Panc1 (cell line): ENCODE measurements at regions not wholly inside any gene's neighbourhood (a gene's known extent, or its start where the extent isn't known, plus 50 kb on each side); places are given as distances from the start of the nearest gene placed in this dataset.
A peak's percentile ranks its signal among the peaks of the same experiment; 100 is the strongest.
"Not testable (repeated sequence)": the region's sequence is repeated elsewhere in the genome, so short reads cannot be mapped to it uniquely, and the experiment has no call there.

Experiments used
- CTCF ChIP-seq: fragments of 450-650 bp; IDR thresholded peaks from 2 replicates; pipeline ENCODE4 v1.5.1; 2017; ENCODE audit warnings: mild to moderate bottlenecking
- POLR2AphosphoS5 ChIP-seq: IDR thresholded peaks from 2 replicates; pipeline ENCODE4 v1.6.1; 2012; ENCODE audit warnings: mild to moderate bottlenecking, low read depth, low read length, moderate library complexity
- REST ChIP-seq, 2 experiments: IDR thresholded peaks; 2 replicates each; pipeline ENCODE4 v1.6.1; 2011 to 2012; ENCODE audit warnings: low read depth in 2 of 2, control low read depth in 1 of 2, low read length in 1 of 2, mild to moderate bottlenecking in 1 of 2, moderate library complexity in 1 of 2; ENCODE audit not compliant: insufficient read depth in 1 of 2
- SIN3A ChIP-seq: IDR thresholded peaks from 2 replicates; pipeline ENCODE4 v1.6.1; 2012; ENCODE audit warnings: low read depth, mild to moderate bottlenecking, low read length, moderate library complexity, borderline replicate concordance; ENCODE audit not compliant: insufficient read depth
- TCF7L2 ChIP-seq: IDR thresholded peaks from 2 replicates; pipeline ENCODE4 v1.6.1; 2011; ENCODE audit warnings: mild to moderate bottlenecking, low read depth, low read length, inconsistent platforms

- TF ChIP-seq SIN3A; POLR2AphosphoS5; TCF7L2; REST (IDR thresholded peaks at IDR 0.05; ENCODE audit: insufficient read depth in 1 of 2, low read depth in 2 of 2, low read length in 1 of 2): not testable (repeated sequence)
- TF ChIP-seq CTCF: peak; percentile 15
These were observed 847.3 kb downstream of the TMEM121 start for GRCh38 chr14:106373653-106374110.
